ENCODE measurements at regions not wholly inside any gene's neighbourhood (a gene's known extent, or its start where the extent isn't known, plus 50 kb on each side); places are given as distances from the start of the nearest gene placed in this dataset.

- TF ChIP-seq CTCF (IDR thresholded peaks at IDR 0.05) (no peak), POLR2AphosphoS5 (IDR thresholded peaks at IDR 0.05) (no peak), POLR2A (IDR thresholded peaks at IDR 0.05) (no peak)
Observed at GRCh38 chr3:84077479-84077878, 881.3 kb upstream of the CADM2 start.

All from breast epithelium (tissue), 3 donors.